LNCaP clone FGC (cell line): ENCODE measurements at regions not wholly inside any gene's neighbourhood (a gene's known extent, or its start where the extent isn't known, plus 50 kb on each side); places are given as distances from the start of the nearest gene placed in this dataset.
"Not testable (repeated sequence)": the region's sequence is repeated elsewhere in the genome, so short reads cannot be mapped to it uniquely, and the experiment has no call there.

Source experiments
- DNase-seq: peaks from one replicate; pipeline ENCODE4 v3.0.0-alpha.2; 2011; ENCODE audit warnings: low read depth
- H3K4me3 ChIP-seq: 2 replicates; pipeline ENCODE4 v1.5.1; 2011; ENCODE audit warnings: mild to moderate bottlenecking, low read depth, low read length, control low read depth
- CTCF ChIP-seq: IDR thresholded peaks from 2 replicates; pipeline ENCODE4 v1.5.1; 2012; ENCODE audit warnings: mild to moderate bottlenecking; ENCODE audit not compliant: control insufficient read depth, insufficient read depth; ENCODE audit errors: extremely low read depth

DNA sequence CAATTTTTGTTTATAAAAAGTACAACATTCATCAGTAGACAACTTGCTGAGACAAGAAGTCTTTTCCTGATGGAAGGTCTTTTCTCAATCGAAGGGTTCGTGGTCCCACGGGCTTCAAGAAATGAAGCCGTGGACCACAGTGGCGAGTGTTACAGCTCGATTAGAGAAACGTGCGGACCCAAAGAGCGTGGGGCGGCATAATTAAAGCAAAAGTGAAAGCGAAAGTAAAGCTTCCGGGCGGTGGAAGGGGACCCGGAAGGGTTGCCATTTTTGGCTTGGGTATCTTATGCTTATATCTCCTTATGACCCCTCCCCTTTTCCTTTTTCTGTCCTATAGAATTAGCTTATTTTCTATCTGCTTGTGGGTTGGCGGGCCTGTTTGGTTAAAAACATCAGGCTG, 2309.4 kb upstream of the ACO1 start:
- TF ChIP-seq CTCF = no peak
- DNase-seq = no peak
- peak overlapping the region; percentile 30 for H3K4me3 ChIP-seq

DNA sequence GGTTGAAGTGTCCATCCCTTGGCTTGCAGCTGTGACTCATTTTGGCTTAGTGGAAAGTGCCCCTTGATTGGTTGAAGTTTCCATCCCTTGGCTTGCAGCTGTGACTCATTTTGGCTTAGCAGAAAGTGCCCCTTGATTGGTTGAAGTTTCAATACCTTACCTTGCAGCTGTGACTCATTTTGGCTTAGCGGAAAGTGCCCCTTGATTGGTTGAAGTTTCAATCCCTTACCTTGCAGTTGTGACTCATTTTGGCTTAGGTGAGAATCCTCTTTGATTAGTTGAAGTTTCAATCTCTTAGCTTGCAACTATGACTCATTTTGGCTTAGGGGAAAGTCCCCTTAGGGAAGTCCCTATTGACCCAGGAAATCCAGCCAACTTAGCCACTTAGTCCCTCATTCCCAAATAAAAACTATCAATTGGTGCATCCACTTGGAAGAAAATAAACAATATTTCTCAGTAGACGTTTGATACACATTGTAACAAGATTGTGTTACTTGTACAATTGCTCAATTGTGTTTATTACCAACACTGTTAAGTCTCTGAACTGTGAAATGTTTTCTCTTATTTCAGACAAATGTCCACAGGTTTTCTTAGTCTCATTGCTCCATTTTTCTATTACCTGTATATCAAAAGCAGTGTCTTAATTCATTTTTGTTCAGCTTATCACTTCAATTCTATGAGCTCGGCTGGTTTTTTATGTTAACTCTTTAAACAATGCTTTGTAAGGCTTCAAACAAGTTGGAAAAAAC, 2308.8 kb upstream of the ACO1 start:
- H3K4me3 ChIP-seq = peak overlapping the region; percentile 30
- TF ChIP-seq CTCF = no peak
- DNase-seq = no peak

GRCh38 chr9:30078195-30078594, 2306.2 kb upstream of the ACO1 start:
- no peak for TF ChIP-seq CTCF
- DNase-seq = no peak
- no peak overlapping the region for H3K4me3 ChIP-seq

DNA sequence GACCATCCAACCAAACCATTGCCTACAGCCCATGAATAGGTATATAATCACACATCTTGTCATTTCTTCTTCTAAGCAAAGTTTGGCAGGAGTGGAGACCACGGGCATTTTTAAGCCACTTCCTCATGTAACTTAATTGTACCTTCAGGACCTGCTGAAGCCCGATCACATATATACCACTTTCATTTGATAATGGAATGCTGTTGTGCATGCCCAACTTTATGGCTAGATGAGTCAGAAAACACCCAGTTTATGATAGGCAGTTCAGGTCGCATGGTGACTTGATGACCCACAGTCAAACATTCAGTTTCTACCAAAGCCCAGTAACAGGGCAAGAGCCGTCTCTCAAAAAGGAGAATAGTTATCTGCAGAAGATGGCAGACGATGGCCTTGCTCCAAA, 2295.0 kb upstream of the ACO1 start:
- no peak for DNase-seq
- H3K4me3 ChIP-seq = no peak overlapping the region
- no peak for TF ChIP-seq CTCF

DNA sequence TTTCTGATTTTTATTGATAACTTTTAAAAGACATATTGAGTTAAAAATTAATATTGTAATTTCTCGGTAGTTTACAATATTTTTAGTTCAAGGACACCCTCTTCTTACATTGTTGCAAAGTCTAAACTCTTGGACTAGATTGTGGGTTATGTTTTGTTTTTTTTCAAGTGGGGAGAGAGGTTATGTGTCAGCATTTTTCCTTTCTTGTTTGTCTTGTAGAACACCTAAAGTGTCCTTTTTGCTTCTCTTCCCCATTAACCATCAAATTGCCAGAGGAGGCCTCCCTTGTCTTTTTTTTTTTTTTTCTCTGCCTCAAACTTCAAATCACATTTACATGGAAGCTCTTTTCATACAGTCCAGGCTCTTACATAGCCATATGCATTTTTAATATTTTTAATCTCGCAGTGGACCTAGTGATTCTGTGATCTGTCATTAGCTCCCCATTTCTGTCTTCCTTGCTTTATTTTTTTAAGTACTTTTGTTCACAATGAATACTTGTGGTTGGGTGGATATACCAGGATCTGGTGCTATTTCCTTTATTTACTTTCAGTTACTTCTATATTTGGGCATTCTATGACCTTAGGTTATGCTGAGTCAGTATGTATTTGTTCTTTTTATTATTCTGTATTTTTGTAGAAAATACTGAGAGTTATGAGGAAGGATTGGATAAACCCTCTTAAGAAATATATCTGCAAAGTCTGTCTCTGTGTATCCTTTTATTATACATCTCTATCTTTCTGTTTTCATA, 2280.6 kb upstream of the ACO1 start:
- no peak for TF ChIP-seq CTCF
- DNase-seq = no peak
- no peak overlapping the region for H3K4me3 ChIP-seq

DNA sequence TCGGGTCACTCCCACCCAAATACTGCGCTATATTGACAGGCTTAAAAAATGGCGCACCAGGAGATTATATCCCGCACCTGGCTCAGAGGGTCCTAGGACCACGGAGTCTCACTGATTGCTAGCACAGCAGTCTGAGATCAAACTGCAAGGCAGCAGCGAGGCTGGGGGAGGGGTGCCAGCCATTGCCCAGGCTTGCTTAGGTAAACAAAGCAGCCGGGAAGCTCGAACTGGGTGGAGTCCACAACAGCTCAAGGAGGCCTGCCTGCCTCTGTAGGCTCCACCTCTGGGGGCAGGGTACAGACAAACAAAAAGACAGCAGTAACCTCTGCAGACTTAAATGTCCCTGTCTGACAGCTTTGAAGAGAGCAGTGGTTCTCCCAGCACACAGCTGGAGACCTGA, 2277.3 kb upstream of the ACO1 start:
- H3K4me3 ChIP-seq, DNase-seq: not testable (repeated sequence)

GRCh38 chr9:30116673-30117217, 2267.7 kb upstream of the ACO1 start:
- DNase-seq = no peak
- no peak for TF ChIP-seq CTCF
- no peak overlapping the region for H3K4me3 ChIP-seq
